Lower lobe of right lung (tissue), 2 donors: ENCODE measurements at regions not wholly inside any gene's neighbourhood (a gene's known extent, or its start where the extent isn't known, plus 50 kb on each side); places are given as distances from the start of the nearest gene placed in this dataset.

ENCODE experiments used
- ATAC-seq, 2 donors: fragments of 200-7000 bp; cut with Tn5 transposase; one replicate each; pipeline ENCODE4 v1.9.1; 2020 to 2022; ENCODE audit warnings: mild to moderate bottlenecking in 2 of 2, moderate library complexity in 2 of 2
- DNase-seq: peaks from one replicate; pipeline ENCODE4 v3.0.0-alpha.2; 2020
- H3K27ac ChIP-seq: fragments of 200-600 bp; one replicate; pipeline ENCODE4 v1.8.0; 2022
- H3K27me3 ChIP-seq: fragments of 200-600 bp; one replicate; pipeline ENCODE4 v1.8.0; 2022; ENCODE audit warnings: low read depth
- H3K36me3 ChIP-seq: fragments of 200-600 bp; one replicate; pipeline ENCODE4 v1.8.0; 2022; ENCODE audit warnings: mild to moderate bottlenecking
- H3K4me1 ChIP-seq: fragments of 200-600 bp; one replicate; pipeline ENCODE4 v1.8.0; 2022
- H3K4me3 ChIP-seq: fragments of 200-600 bp; one replicate; pipeline ENCODE4 v1.8.0; 2022; ENCODE audit warnings: mild to moderate bottlenecking
- H3K9me3 ChIP-seq: fragments of 200-600 bp; one replicate; pipeline ENCODE4 v1.8.0; 2022
- CTCF ChIP-seq: fragments of 200-600 bp; IDR thresholded peaks from one replicate; pipeline ENCODE4 v1.8.0; 2022; ENCODE audit warnings: antibody characterized with exemption, mild to moderate bottlenecking
- intact Hi-C: fragments of 100-400 bp; cut with DNase I; formaldehyde crosslinking; loops from one replicate; pipeline ENCODE4 v1.11.0; 2022
- donor health status: DM: no; HTN: yes; CAD: no; lungs with severe emphysema.

GRCh38 chr6:14739827-14740226 is 506.0 kb upstream of the JARID2 start:
- ATAC-seq (no peak), DNase-seq (no peak)
- H3K4me1 ChIP-seq = peaks cover 14% of the 10 kb centered on the region
- no peak for TF ChIP-seq CTCF
- no peak overlapping the region for H3K4me3 ChIP-seq
- no peaks in the 10 kb centered on the region for H3K9me3 ChIP-seq
- intact Hi-C loops = no loop called here
- H3K36me3 ChIP-seq = no peaks in the 10 kb centered on the region
- no peak overlapping the region for H3K27ac ChIP-seq
- H3K27me3 ChIP-seq = no peaks in the 10 kb centered on the region

- Histone ChIP-seq H3K4me1 (peaks cover 9% of the 10 kb centered on the region), H3K36me3 (no peaks in the 10 kb centered on the region), H3K4me3 (no peak overlapping the region), H3K9me3 (no peaks in the 10 kb centered on the region), H3K27me3 (no peaks in the 10 kb centered on the region), H3K27ac (no peak overlapping the region)
- no peak for TF ChIP-seq CTCF
- DNase-seq (no peak), ATAC-seq (no peak)
- intact Hi-C loops = no loop called here
Measured at GRCh38 chr6:14742171-14742570, 503.7 kb upstream of the JARID2 start.

GRCh38 chr6:14742680-14743079 is 503.2 kb upstream of the JARID2 start:
- DNase-seq = no peak
- intact Hi-C loops = no loop called here
- Histone ChIP-seq H3K4me1 (peaks cover 9% of the 10 kb centered on the region), H3K4me3 (no peak overlapping the region), H3K27me3 (no peaks in the 10 kb centered on the region), H3K9me3 (no peaks in the 10 kb centered on the region), H3K36me3 (no peaks in the 10 kb centered on the region), H3K27ac (peak overlapping the region; percentile 53)
- no peak for TF ChIP-seq CTCF
- no peak for ATAC-seq

GRCh38 chr6:14743144-14743473 is 502.8 kb upstream of the JARID2 start:
- peaks cover 9% of the 10 kb centered on the region for H3K4me1 ChIP-seq
- DNase-seq (no peak), ATAC-seq (no peak)
- no peaks in the 10 kb centered on the region for H3K9me3 ChIP-seq
- intact Hi-C loops = no loop called here
- H3K27ac ChIP-seq = peak overlapping the region; percentile 53
- H3K27me3 ChIP-seq = no peaks in the 10 kb centered on the region
- H3K4me3 ChIP-seq = no peak overlapping the region
- no peaks in the 10 kb centered on the region for H3K36me3 ChIP-seq
- TF ChIP-seq CTCF = no peak

- no peak for TF ChIP-seq CTCF
- Histone ChIP-seq H3K27me3 (no peaks in the 10 kb centered on the region), H3K36me3 (no peaks in the 10 kb centered on the region), H3K4me3 (no peak overlapping the region), H3K4me1 (peaks cover 9% of the 10 kb centered on the region), H3K9me3 (no peaks in the 10 kb centered on the region), H3K27ac (peak overlapping the region; percentile 53)
- intact Hi-C loops = no loop called here
- DNase-seq (peak; percentile 63), ATAC-seq (peak; percentile 88 to 89)
Measured at GRCh38 chr6:14743474-14744211, 502.2 kb upstream of the JARID2 start.
